GM12878 (cell line): ENCODE measurements at regions not wholly inside any gene's neighbourhood (a gene's known extent, or its start where the extent isn't known, plus 50 kb on each side); places are given as distances from the start of the nearest gene placed in this dataset.

ENCODE experiments used
- ATAC-seq: fragments of 200-7000 bp; cut with Tn5 transposase; 3 replicates; pipeline ENCODE4 v1.9.1; 2020; ENCODE audit warnings: mild to moderate bottlenecking, moderate library complexity
- BruUV-seq: library from RNA; stranded (reverse); fragments of 400-500 nt; replicated peaks from 2 replicates; lab custom pipeline; 2021; lab: Mats Ljungman, UMichigan
- CTCF ChIA-PET: fragments of 300-600 bp; sonication (Branson Sonifier 250); formaldehyde crosslinking; extraction: SDS; loops from one replicate; lab custom pipeline; 2021; ENCODE audit warnings: inconsistent platforms; lab: Yijun Ruan, JAX
- POLR2A ChIA-PET: fragments of 350-600 bp; formaldehyde crosslinking; extraction: SDS; loops from one replicate; lab custom pipeline; 2021; ENCODE audit warnings: inconsistent platforms; lab: Charles Lee
- RAD21 ChIA-PET: fragments of 300-600 bp; sonication (Branson Sonifier 250); formaldehyde crosslinking; loops from one replicate; lab custom pipeline; 2023; ENCODE audit warnings: antibody characterized with exemption; ENCODE audit not compliant: unreplicated experiment; lab: Charles Lee
- SMC1A ChIA-PET: fragments of 300-600 bp; sonication (Branson Sonifier 250); formaldehyde crosslinking; loops from one replicate; lab custom pipeline; 2023; ENCODE audit not compliant: unreplicated experiment, uncharacterized antibody; lab: Charles Lee
- DNase-seq: peaks from one replicate; pipeline ENCODE4 v3.0.0-alpha.2; 2011; ENCODE audit warnings: low read depth, low spot score
- FAIRE-seq: peaks from 3 replicates; lab custom pipeline; 2011; peaks lifted over from hg19 to GRCh38; lab: Jason Lieb, UNC
- H2AFZ ChIP-seq: 2 replicates; pipeline ENCODE4 v1.6.0; 2011; ENCODE audit warnings: low read depth, low read length, control low read depth; ENCODE audit not compliant: control insufficient read depth
- H3K27ac ChIP-seq: 2 replicates; pipeline ENCODE4 v1.5.1; 2011; ENCODE audit warnings: control low read depth; ENCODE audit not compliant: control insufficient read depth, insufficient read depth
- H3K27me3 ChIP-seq, 2 experiments: replicated peaks in 1 of 2; 2 replicates each; pipeline versions ENCODE4 v1.6.0 to v1.6.1; 2011; ENCODE audit warnings: low read length in 1 of 2; ENCODE audit not compliant: control insufficient read depth in 2 of 2, insufficient read depth in 2 of 2
- H3K36me3 ChIP-seq, 2 experiments: 2 replicates each; pipeline ENCODE4 v1.5.1; 2011; ENCODE audit warnings: low read length in 1 of 2; ENCODE audit not compliant: control insufficient read depth in 2 of 2, insufficient read depth in 2 of 2
- H3K4me1 ChIP-seq: 2 replicates; pipeline ENCODE4 v1.6.1; 2011; ENCODE audit warnings: mild to moderate bottlenecking, low read length, moderate library complexity, mixed read lengths; ENCODE audit not compliant: control insufficient read depth, insufficient read depth
- H3K4me2 ChIP-seq: 2 replicates; pipeline ENCODE4 v1.6.0; 2011; ENCODE audit warnings: control low read depth; ENCODE audit not compliant: control insufficient read depth, insufficient read depth
- H3K4me3 ChIP-seq: fragments of 200-600 bp; sonication (generic); 2 replicates; pipeline ENCODE4 v1.5.1; 2016
- H3K79me2 ChIP-seq: 2 replicates; pipeline ENCODE4 v1.6.0; 2011; ENCODE audit warnings: low read length; ENCODE audit not compliant: control insufficient read depth, insufficient read depth
- H3K9ac ChIP-seq: 2 replicates; pipeline ENCODE4 v1.8.0; 2011; ENCODE audit warnings: low read length, control low read depth, mixed read lengths; ENCODE audit not compliant: control insufficient read depth, insufficient read depth
- H3K9me3 ChIP-seq: replicated peaks from 3 replicates; pipeline ENCODE4 v1.5.1; 2011; ENCODE audit warnings: mild to moderate bottlenecking, low read length; ENCODE audit not compliant: control insufficient read depth, insufficient read depth
- H4K20me1 ChIP-seq: 2 replicates; pipeline ENCODE4 v1.6.0; 2011; ENCODE audit not compliant: control insufficient read depth, insufficient read depth
- ATF7 ChIP-seq: fragments of 450-650 bp; IDR thresholded peaks from 2 replicates; pipeline ENCODE4 v1.6.1; 2016; ENCODE audit warnings: low read depth, mild to moderate bottlenecking
- IKZF1 ChIP-seq: fragments of 450-650 bp; conservative IDR thresholded peaks from 2 replicates; pipeline ENCODE4 v1.6.1; 2017; ENCODE audit warnings: antibody characterized with exemption, mild to moderate bottlenecking
- YBX1 ChIP-seq: fragments of 450-650 bp; IDR thresholded peaks from 2 replicates; pipeline ENCODE4 v1.6.1; 2016; ENCODE audit warnings: antibody characterized with exemption
- ZNF274 ChIP-seq: IDR thresholded peaks from one replicate; pipeline ENCODE4 v1.8.0; 2011; ENCODE audit not compliant: insufficient read length, insufficient read depth
- ZNF384 ChIP-seq: IDR thresholded peaks from 2 replicates; pipeline ENCODE4 v1.6.1; 2012; ENCODE audit warnings: low read depth, mild to moderate bottlenecking, low read length, improper control_type of control experiment, borderline replicate concordance
- WGBS: methylation state at CpG from one replicate; pipeline ENCODE4 v1.1.6; 2016; ENCODE audit warnings: low lambda C conversion rate; ENCODE audit not compliant: insufficient replicate concordance, insufficient coverage; ENCODE audit errors: missing lambda C conversion rate; 5-methylcytosine and 5-hydroxymethylcytosine counted together
- in situ Hi-C: fragments of 300-500 bp; cut with MboI; formaldehyde crosslinking; loops from 9 replicates; pipeline ENCODE4 v1.14.3; 2018; ENCODE audit warnings: mixed read lengths
- intact Hi-C: fragments of 100-400 bp; cut with micrococcal nuclease; formaldehyde crosslinking; loops from one replicate; pipeline ENCODE4 v1.14.2; 2022; ENCODE audit not compliant: unreplicated experiment
- TF ChIP-seq, protein P1 (sequence below): IDR thresholded peaks from 2 replicates; pipeline ENCODE4 v1.6.1; 2012; ENCODE audit warnings: low read length, inconsistent platforms
- TF ChIP-seq, protein P2 (sequence below): IDR thresholded peaks from 2 replicates; pipeline ENCODE4 v1.6.1; 2012; ENCODE audit warnings: low read depth, low read length, improper control_type of control experiment
- TF ChIP-seq, protein P3 (sequence below): IDR thresholded peaks from 2 replicates; pipeline ENCODE4 v1.6.1; 2012; ENCODE audit warnings: improper control_type of control experiment, low read depth, low read length; ENCODE audit not compliant: insufficient replicate concordance

DNA sequence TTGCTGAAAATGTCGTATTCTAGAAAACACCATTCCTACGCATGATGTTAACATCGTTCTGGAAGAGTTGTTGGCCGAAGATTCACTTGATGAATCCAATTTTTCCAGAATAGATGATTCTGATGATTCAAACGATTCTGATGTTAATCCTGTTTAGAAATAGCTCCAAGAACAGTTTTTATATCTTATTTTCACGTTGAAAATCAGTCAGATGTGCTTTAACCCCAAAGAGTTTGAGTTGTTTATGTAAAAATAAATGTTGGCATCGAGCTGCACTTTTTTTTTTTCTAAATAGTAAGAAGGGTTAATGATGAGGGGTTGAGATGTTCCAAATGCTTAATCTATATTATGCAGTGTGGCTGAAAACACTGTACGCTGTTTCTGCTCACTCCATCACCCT, 99.9 kb upstream of the LINC00305 start:
- ATAC-seq (no peak), DNase-seq (no peak), FAIRE-seq (no peak)
- intact Hi-C loops: no loop called here
- ChIA-PET SMC1A (interaction anchor here (2.7 kb wide), 1 partner anchor 128 kb away, joined by 6 read pairs; no protein-coding TSS in a partner anchor), POLR2A (no interaction called here), CTCF (no interaction called here), RAD21 (no interaction called here)
- H3K4me2 ChIP-seq: no peak overlapping the region
- no peaks in the 10 kb centered on the region for H3K27me3 ChIP-seq
- no peaks in the 10 kb centered on the region for H3K4me1 ChIP-seq
- H3K9ac ChIP-seq: no peak overlapping the region
- H3K27ac ChIP-seq: no peak overlapping the region
- WGBS: 17% methylated on average over 8 of the region's 8 CpGs
- H3K4me3 ChIP-seq: no peak overlapping the region
- in situ Hi-C loops: no loop called here
- BruUV-seq: no TSS peak
- H4K20me1 ChIP-seq: no peaks in the 10 kb centered on the region
- no peak overlapping the region for H2AFZ ChIP-seq
- TF ChIP-seq YBX1: no peak
- TF ChIP-seq, protein P1, sequence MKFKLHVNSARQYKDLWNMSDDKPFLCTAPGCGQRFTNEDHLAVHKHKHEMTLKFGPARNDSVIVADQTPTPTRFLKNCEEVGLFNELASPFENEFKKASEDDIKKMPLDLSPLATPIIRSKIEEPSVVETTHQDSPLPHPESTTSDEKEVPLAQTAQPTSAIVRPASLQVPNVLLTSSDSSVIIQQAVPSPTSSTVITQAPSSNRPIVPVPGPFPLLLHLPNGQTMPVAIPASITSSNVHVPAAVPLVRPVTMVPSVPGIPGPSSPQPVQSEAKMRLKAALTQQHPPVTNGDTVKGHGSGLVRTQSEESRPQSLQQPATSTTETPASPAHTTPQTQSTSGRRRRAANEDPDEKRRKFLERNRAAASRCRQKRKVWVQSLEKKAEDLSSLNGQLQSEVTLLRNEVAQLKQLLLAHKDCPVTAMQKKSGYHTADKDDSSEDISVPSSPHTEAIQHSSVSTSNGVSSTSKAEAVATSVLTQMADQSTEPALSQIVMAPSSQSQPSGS: no peak
- no peak for TF ChIP-seq ZNF384
- H3K79me2 ChIP-seq: no peaks in the 10 kb centered on the region
- H3K36me3 ChIP-seq: no peaks in the 10 kb centered on the region
- H3K9me3 ChIP-seq: no peaks in the 10 kb centered on the region

DNA sequence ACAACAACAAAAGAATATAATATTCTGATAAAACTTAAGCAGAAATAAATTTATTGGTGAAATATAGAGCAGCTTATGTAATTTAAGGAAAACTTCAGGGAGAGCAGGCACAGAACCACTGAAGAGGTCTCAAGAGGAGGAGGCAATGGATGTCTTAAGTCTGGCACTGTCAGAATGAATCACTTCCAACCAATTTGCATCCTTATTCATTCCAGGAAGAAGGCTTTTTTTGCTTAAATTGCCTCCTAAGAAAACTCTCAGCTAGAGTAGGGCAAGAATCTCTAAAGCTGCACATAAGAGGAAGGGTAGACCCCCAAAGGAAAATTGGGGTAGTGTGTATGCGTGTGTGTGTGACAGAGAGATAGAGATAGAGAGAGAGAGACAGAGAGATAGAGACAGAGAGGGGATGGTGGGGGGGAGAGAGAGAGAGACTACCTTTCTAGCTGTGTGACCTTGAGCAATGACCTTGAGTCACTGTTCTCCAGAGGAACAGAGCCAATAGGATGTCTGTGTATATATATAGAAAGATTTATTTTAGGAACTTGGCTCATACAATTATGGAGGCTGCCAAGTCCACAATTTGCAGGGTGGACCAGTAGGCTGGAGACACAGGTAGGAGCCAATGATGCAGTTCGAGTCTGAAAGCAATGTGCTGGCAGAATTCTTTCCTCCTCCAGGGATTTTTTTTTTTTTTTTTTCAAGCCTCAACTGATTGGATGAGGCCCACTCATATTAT, 96.4 kb upstream of the LINC00305 start:
- no peak for DNase-seq
- Histone ChIP-seq H2AFZ (no peak overlapping the region), H3K9me3 (no peaks in the 10 kb centered on the region), H3K36me3 (no peaks in the 10 kb centered on the region), H3K4me1 (no peaks in the 10 kb centered on the region), H3K4me3 (no peak overlapping the region), H3K4me2 (no peak overlapping the region), H4K20me1 (no peaks in the 10 kb centered on the region), H3K27ac (no peak overlapping the region), H3K27me3 (no peaks in the 10 kb centered on the region), H3K9ac (no peak overlapping the region), H3K79me2 (no peaks in the 10 kb centered on the region)
- no peak for ATAC-seq
- ChIA-PET POLR2A (interaction anchor here (0.5 kb wide), 1 partner anchor 12 kb away, joined by 5 read pairs; no protein-coding TSS in a partner anchor), CTCF (interaction anchor here (1.6 kb wide), 1 partner anchor 9 kb away, joined by 6 read pairs; no protein-coding TSS in a partner anchor), RAD21 (no interaction called here), SMC1A (interaction anchor here (1.0 to 1.7 kb wide), 2 partner anchors 8 to 10 kb away, joined by 3 to 6 read pairs; no protein-coding TSS in a partner anchor)
- no TSS peak for BruUV-seq
- in situ Hi-C loops (no loop called here), intact Hi-C loops (no loop called here)
- FAIRE-seq: no peak
- 4% methylated on average over 2 of the region's 2 CpGs for WGBS
- TF ChIP-seq, protein P2, sequence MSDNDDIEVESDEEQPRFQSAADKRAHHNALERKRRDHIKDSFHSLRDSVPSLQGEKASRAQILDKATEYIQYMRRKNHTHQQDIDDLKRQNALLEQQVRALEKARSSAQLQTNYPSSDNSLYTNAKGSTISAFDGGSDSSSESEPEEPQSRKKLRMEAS: no peak
- TF ChIP-seq, protein P3, sequence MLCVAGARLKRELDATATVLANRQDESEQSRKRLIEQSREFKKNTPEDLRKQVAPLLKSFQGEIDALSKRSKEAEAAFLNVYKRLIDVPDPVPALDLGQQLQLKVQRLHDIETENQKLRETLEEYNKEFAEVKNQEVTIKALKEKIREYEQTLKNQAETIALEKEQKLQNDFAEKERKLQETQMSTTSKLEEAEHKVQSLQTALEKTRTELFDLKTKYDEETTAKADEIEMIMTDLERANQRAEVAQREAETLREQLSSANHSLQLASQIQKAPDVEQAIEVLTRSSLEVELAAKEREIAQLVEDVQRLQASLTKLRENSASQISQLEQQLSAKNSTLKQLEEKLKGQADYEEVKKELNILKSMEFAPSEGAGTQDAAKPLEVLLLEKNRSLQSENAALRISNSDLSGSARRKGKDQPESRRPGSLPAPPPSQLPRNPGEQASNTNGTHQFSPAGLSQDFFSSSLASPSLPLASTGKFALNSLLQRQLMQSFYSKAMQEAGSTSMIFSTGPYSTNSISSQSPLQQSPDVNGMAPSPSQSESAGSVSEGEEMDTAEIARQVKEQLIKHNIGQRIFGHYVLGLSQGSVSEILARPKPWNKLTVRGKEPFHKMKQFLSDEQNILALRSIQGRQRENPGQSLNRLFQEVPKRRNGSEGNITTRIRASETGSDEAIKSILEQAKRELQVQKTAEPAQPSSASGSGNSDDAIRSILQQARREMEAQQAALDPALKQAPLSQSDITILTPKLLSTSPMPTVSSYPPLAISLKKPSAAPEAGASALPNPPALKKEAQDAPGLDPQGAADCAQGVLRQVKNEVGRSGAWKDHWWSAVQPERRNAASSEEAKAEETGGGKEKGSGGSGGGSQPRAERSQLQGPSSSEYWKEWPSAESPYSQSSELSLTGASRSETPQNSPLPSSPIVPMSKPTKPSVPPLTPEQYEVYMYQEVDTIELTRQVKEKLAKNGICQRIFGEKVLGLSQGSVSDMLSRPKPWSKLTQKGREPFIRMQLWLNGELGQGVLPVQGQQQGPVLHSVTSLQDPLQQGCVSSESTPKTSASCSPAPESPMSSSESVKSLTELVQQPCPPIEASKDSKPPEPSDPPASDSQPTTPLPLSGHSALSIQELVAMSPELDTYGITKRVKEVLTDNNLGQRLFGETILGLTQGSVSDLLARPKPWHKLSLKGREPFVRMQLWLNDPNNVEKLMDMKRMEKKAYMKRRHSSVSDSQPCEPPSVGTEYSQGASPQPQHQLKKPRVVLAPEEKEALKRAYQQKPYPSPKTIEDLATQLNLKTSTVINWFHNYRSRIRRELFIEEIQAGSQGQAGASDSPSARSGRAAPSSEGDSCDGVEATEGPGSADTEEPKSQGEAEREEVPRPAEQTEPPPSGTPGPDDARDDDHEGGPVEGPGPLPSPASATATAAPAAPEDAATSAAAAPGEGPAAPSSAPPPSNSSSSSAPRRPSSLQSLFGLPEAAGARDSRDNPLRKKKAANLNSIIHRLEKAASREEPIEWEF: no peak
- TF ChIP-seq ZNF274 (no peak), IKZF1 (no peak), ATF7 (no peak)
